OCI-LY7 (cell line): ENCODE measurements at regions not wholly inside any gene's neighbourhood (a gene's known extent, or its start where the extent isn't known, plus 50 kb on each side); places are given as distances from the start of the nearest gene placed in this dataset.

ENCODE experiments used
- EZH2phosphoT487 ChIP-seq: fragments of 200-600 bp; sonication (generic); IDR thresholded peaks from 2 replicates; pipeline ENCODE4 v1.6.1; 2018; ENCODE audit warnings: low read depth, borderline replicate concordance, mild to moderate bottlenecking, mixed run types, antibody characterized with exemption, low read length, moderate library complexity, mixed read lengths
- TF ChIP-seq, protein P1 (sequence below): fragments of 200-600 bp; sonication (generic); conservative IDR thresholded peaks from 2 replicates; pipeline ENCODE4 v1.5.1; 2014; ENCODE audit warnings: mild to moderate bottlenecking, antibody characterized with exemption, low read length, moderate library complexity, mixed read lengths

DNA sequence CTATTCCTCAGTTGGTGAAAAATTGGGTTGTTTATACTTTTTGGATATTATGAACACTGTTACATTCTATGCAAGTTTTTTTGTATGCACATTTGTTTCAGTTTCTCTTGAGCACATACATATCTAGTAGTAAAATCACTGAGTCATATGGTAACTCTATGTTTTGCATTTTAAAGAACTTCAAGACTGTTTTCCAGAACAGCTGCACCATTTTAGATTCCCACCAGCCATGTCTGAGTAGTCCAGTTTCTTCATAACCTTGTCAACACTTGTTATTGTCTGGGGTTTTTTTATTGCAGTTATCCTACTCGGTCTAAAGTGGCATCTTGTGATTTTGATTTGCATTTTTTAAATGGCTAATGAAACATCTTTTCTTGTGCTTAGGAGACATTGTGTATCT, 100.3 kb upstream of the OTOS start:
- TF ChIP-seq, protein P1, sequence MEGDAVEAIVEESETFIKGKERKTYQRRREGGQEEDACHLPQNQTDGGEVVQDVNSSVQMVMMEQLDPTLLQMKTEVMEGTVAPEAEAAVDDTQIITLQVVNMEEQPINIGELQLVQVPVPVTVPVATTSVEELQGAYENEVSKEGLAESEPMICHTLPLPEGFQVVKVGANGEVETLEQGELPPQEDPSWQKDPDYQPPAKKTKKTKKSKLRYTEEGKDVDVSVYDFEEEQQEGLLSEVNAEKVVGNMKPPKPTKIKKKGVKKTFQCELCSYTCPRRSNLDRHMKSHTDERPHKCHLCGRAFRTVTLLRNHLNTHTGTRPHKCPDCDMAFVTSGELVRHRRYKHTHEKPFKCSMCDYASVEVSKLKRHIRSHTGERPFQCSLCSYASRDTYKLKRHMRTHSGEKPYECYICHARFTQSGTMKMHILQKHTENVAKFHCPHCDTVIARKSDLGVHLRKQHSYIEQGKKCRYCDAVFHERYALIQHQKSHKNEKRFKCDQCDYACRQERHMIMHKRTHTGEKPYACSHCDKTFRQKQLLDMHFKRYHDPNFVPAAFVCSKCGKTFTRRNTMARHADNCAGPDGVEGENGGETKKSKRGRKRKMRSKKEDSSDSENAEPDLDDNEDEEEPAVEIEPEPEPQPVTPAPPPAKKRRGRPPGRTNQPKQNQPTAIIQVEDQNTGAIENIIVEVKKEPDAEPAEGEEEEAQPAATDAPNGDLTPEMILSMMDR = no peak
- TF ChIP-seq EZH2phosphoT487 = no peak
